GM21723 (cell line): ENCODE measurements at regions not wholly inside any gene's neighbourhood (a gene's known extent, or its start where the extent isn't known, plus 50 kb on each side); places are given as distances from the start of the nearest gene placed in this dataset.

Experiments used
- ATAC-seq: cut with Tn5 transposase; IDR thresholded peaks from one replicate; pipeline ENCODE4 v1.9.1; 2021; ENCODE audit warnings: mild to moderate bottlenecking, moderate library complexity; ENCODE audit not compliant: unreplicated experiment

GRCh38 chr2:71785516-71785981 lies 332.2 kb downstream of the DYSF start:
- ATAC-seq, result no peak

GRCh38 chr2:71784734-71785511 lies 331.6 kb downstream of the DYSF start:
- ATAC-seq, result no peak

GRCh38 chr2:71783815-71784214 lies 330.5 kb downstream of the DYSF start:
- ATAC-seq, result no peak

- no peak for ATAC-seq
These were observed 329.9 kb downstream of the DYSF start for GRCh38 chr2:71783215-71783614.

- ATAC-seq, result no peak
These were observed 329.0 kb downstream of the DYSF start for GRCh38 chr2:71782323-71782722.

DNA sequence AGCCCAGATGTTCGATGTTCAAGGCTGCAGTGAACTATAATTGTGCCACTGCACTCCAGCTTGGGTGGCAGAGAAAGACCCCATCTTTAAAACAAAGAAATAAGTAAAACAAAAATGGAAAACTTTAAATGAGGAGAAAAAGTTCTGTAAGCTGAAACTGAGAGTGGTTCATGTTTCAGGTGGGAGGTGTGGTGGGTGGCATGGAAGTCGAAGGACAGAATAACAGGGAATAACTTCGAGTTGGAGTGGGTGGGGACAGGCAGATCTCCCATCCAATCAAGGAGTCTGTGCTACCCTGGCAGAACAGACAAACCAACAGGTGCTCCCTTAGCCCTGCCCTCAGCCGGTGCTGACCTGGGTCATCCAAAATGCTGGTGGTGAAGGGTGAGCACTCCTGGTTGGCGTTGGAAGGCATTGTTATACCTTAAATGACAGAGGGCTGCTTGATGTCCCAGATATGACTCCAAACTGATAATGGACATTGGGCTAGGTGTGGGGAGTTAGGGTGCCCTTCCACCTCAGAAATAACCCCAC lies 328.4 kb downstream of the DYSF start:
- no peak for ATAC-seq

- no peak for ATAC-seq
These were observed 326.8 kb downstream of the DYSF start for GRCh38 chr2:71780162-71780561.

DNA sequence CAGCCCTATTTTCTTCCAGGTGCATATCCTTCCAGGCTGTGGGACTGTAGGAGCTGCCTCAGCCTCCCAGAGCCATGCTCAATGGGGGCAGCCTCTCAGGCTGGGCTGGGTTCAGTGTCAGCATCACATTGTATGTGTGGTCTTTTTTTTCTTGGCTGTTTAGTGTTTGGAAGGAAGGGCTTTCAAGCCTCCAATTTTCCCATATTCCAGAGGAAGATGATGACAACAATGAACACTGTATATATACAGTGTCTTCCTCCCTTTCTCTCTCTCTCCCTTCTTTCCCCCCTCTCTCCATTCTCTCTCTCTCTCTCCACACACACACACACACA lies 326.4 kb downstream of the DYSF start:
- no peak for ATAC-seq

- no peak for ATAC-seq
These were observed 325.8 kb downstream of the DYSF start for GRCh38 chr2:71778936-71779773.

DNA sequence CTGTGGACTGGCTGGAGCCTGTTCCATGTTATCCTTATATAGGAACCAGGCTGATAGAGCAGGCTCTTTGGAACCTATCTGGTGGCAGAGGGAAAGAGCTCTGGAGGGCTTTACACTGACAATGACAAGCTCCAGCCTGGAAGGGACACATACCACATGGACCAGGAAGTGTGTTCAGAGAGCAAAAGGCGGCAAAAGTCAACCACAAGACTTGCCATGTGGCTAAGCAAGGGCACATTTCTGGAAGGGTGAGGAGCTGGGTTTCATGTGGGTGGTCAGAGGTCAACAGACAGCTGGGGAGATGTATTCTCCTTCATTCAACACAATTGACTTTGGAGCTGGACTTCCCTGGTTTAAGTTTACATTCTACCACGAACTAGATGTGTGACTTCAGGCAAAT lies 325.2 kb downstream of the DYSF start:
- no peak for ATAC-seq

DNA sequence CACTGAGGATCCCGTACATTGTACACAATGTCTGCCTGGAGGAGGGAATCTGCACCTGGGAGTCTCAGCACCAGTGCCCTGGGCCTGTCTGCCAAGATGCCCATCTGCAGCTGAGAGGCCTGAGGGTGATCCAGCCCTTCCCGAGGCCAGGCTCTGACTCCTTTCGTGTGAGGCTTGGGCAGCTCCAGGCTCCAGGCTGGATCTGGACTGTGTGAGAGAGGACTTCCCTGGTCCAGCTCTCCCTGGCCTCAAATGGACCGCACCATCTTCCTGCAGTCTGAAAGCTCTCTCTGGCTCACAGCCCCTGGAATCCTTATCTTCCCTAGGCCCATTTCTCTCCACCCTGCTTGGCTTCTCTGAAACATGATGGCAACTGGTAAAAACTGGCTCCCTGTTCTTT lies 324.6 kb downstream of the DYSF start:
- ATAC-seq, result no peak

DNA sequence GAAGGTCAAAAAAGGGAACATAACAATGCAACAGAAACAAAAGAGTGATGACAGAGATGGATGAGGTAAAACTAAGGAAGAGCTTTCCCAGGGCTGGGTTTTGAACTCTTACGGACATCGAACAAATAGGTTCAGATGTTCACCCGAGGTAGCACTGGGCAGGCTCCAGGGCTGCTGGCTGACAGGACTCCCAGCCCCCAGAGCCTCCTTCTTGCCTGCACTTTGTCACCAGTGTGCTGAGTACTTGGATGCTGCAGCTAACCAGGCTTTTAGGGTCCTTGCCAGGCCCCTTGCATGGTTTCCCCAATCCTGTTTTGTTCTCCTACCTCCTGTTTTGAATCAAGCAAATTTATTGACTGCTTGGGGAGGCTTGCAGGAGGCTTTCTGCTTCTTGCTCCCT lies 322.9 kb downstream of the DYSF start:
- no peak for ATAC-seq

DNA sequence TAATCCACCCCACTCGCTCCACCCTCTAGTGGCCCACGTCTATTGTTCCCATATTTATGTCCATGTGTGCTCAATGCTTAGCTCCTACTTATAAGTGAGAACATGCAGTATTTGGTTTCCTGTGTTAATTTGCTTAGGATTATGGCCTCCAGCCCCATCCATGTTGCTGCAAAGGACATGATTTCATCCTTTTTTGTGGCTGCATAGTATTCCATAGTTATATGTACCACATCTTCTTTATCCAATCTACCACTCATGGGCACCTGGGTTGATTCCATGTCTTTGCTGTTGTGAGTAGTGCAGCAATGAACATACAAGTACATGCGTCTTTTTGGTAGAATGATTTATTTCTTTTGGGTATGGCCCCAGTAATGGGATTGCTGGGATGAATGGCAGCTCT lies 319.9 kb downstream of the DYSF start:
- no peak for ATAC-seq

DNA sequence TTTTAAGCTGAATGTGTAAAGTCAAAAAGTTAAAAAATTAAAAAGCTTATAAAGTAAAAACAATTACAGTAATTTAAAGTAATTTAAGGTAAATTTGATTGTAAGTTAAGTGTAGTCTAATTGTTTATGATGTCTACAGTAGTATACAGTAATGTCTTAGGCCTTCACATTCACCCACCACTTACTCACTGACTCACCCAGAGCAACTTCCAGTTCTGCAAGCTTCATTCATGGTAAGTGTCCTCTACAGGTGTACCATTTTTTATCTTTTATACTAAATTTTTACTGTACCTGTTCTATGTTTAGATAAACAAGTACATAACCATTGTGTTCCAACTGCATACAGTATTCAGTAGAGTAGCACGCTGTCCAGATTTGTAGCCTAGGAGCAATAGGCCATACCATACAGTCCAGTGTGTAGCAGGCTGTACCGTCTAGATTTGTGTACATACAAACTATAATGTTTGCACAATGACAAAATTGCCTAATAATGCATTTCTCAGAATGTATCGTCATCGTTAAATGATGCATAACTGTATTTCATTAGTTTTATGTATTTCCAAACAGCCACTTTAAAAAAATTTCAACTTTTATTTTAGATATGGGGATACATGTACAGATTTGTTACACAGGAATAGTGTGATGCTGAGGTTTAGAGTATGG lies 319.3 kb downstream of the DYSF start:
- ATAC-seq, result no peak

- no peak for ATAC-seq
These were observed 314.3 kb downstream of the DYSF start for GRCh38 chr2:71767663-71768062.

DNA sequence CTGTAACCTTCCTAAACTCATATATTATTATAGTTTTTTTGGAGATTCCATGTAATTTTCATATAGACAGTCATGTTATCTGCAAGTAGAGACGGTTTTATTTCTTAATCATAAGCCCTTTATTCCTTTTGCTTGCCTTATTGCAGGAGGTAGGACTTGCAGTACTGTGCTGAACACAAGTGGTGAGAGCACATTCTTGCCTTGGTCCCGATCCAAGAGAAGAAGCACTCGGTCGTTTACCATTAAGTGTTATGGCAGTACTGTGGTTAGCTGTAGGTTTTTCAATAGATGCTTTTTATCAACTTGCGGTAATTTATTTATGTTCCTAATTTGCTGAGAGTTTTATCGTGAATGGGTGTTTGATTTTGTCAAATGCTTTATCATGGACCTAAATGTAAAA lies 305.7 kb downstream of the DYSF start:
- no peak for ATAC-seq

- no peak for ATAC-seq
These were observed 304.0 kb downstream of the DYSF start for GRCh38 chr2:71757351-71757750.

GRCh38 chr2:71756280-71756906 lies 303.0 kb downstream of the DYSF start:
- ATAC-seq, result no peak

DNA sequence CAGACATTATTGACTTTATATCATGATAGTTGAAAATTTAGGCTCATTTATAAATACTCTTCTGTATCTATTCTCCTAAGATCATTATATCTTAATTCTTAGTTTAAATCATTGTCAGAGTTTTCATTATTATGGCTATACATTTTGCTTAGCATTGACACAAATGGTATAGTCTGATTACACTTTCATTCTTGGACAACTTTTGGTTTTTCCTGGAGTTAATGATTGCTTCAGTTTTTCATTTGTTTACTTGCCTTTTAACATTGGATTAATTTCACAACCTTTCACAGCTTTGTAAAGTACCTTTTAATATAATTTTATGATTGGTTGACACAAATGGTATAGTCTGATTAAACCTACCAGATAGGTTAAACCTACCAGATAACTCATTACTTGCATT lies 298.2 kb downstream of the DYSF start:
- no peak for ATAC-seq

DNA sequence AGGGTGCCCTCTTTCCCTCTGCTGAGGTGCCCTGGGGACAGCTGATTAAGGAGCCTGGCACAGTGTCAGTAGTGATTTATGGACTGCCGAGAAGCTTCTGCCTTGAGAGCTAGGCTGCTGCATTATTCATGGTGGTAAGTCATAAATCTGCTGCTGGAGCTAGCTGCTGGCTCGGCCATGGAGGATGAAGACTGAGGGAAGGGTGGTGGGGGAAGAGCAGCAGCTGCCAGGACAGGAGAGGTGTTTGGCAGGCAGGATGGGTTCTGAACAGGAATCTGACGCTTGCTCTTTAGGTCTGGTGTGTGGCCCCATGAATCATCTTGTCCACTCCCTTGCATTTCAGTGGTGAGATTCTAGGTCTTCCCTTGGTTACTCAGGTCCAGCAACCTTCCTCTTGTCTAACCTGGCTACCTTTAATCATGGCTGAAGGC lies 296.3 kb downstream of the DYSF start:
- ATAC-seq, result no peak

DNA sequence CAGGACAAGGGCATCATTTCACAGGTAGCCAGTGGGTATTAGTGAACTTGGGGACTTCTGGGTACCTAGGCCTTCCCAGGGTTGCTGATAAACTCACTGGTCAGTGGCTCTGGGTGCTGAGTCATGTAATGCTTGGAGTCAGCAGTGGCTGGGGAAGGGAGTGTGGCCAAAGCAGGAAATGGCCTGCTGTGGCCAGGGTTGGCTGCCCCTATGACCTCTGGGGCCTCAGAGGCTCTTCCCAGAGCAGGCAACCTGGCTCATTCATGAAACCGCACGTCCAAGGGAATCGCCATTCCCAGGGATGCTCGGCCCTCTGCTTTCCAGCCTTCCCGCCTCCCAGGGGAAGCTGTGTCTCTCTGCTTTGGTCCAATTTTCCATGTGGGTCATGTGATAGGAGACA lies 294.9 kb downstream of the DYSF start:
- no peak for ATAC-seq
